GM12878 (cell line): ENCODE measurements at regions not wholly inside any gene's neighbourhood (a gene's known extent, or its start where the extent isn't known, plus 50 kb on each side); places are given as distances from the start of the nearest gene placed in this dataset.

ENCODE experiments used
- ATAC-seq: fragments of 200-7000 bp; cut with Tn5 transposase; 3 replicates; pipeline ENCODE4 v1.9.1; 2020; ENCODE audit warnings: mild to moderate bottlenecking, moderate library complexity
- BruUV-seq: library from RNA; stranded (reverse); fragments of 400-500 nt; replicated peaks from 2 replicates; lab custom pipeline; 2021; lab: Mats Ljungman, UMichigan
- CTCF ChIA-PET: fragments of 300-600 bp; sonication (Branson Sonifier 250); formaldehyde crosslinking; extraction: SDS; loops from one replicate; lab custom pipeline; 2021; ENCODE audit warnings: inconsistent platforms; lab: Yijun Ruan, JAX
- POLR2A ChIA-PET: fragments of 350-600 bp; formaldehyde crosslinking; extraction: SDS; loops from one replicate; lab custom pipeline; 2021; ENCODE audit warnings: inconsistent platforms; lab: Charles Lee
- RAD21 ChIA-PET: fragments of 300-600 bp; sonication (Branson Sonifier 250); formaldehyde crosslinking; loops from one replicate; lab custom pipeline; 2023; ENCODE audit warnings: antibody characterized with exemption; ENCODE audit not compliant: unreplicated experiment; lab: Charles Lee
- SMC1A ChIA-PET: fragments of 300-600 bp; sonication (Branson Sonifier 250); formaldehyde crosslinking; loops from one replicate; lab custom pipeline; 2023; ENCODE audit not compliant: unreplicated experiment, uncharacterized antibody; lab: Charles Lee
- DNase-seq: peaks from one replicate; pipeline ENCODE4 v3.0.0-alpha.2; 2011; ENCODE audit warnings: low read depth, low spot score
- FAIRE-seq: peaks from 3 replicates; lab custom pipeline; 2011; peaks lifted over from hg19 to GRCh38; lab: Jason Lieb, UNC
- H2AFZ ChIP-seq: 2 replicates; pipeline ENCODE4 v1.6.0; 2011; ENCODE audit warnings: low read depth, low read length, control low read depth; ENCODE audit not compliant: control insufficient read depth
- H3K27ac ChIP-seq: 2 replicates; pipeline ENCODE4 v1.5.1; 2011; ENCODE audit warnings: control low read depth; ENCODE audit not compliant: control insufficient read depth, insufficient read depth
- H3K27me3 ChIP-seq, 2 experiments: replicated peaks in 1 of 2; 2 replicates each; pipeline versions ENCODE4 v1.6.0 to v1.6.1; 2011; ENCODE audit warnings: low read length in 1 of 2; ENCODE audit not compliant: control insufficient read depth in 2 of 2, insufficient read depth in 2 of 2
- H3K36me3 ChIP-seq, 2 experiments: 2 replicates each; pipeline ENCODE4 v1.5.1; 2011; ENCODE audit warnings: low read length in 1 of 2; ENCODE audit not compliant: control insufficient read depth in 2 of 2, insufficient read depth in 2 of 2
- H3K4me1 ChIP-seq: 2 replicates; pipeline ENCODE4 v1.6.1; 2011; ENCODE audit warnings: mild to moderate bottlenecking, low read length, moderate library complexity, mixed read lengths; ENCODE audit not compliant: control insufficient read depth, insufficient read depth
- H3K4me2 ChIP-seq: 2 replicates; pipeline ENCODE4 v1.6.0; 2011; ENCODE audit warnings: control low read depth; ENCODE audit not compliant: control insufficient read depth, insufficient read depth
- H3K4me3 ChIP-seq: fragments of 200-600 bp; sonication (generic); 2 replicates; pipeline ENCODE4 v1.5.1; 2016
- H3K79me2 ChIP-seq: 2 replicates; pipeline ENCODE4 v1.6.0; 2011; ENCODE audit warnings: low read length; ENCODE audit not compliant: control insufficient read depth, insufficient read depth
- H3K9ac ChIP-seq: 2 replicates; pipeline ENCODE4 v1.8.0; 2011; ENCODE audit warnings: low read length, control low read depth, mixed read lengths; ENCODE audit not compliant: control insufficient read depth, insufficient read depth
- H3K9me3 ChIP-seq: replicated peaks from 3 replicates; pipeline ENCODE4 v1.5.1; 2011; ENCODE audit warnings: mild to moderate bottlenecking, low read length; ENCODE audit not compliant: control insufficient read depth, insufficient read depth
- H4K20me1 ChIP-seq: 2 replicates; pipeline ENCODE4 v1.6.0; 2011; ENCODE audit not compliant: control insufficient read depth, insufficient read depth
- CREM ChIP-seq: IDR thresholded peaks from 2 replicates; pipeline ENCODE4 v1.6.1; 2014; ENCODE audit warnings: antibody characterized with exemption, low read depth
- EED ChIP-seq: sonication (generic); IDR thresholded peaks from 2 replicates; pipeline ENCODE4 v1.6.1; 2016; ENCODE audit warnings: antibody characterized with exemption, low read depth
- ESRRA ChIP-seq: IDR thresholded peaks from 2 replicates; pipeline ENCODE4 v1.6.1; 2012; ENCODE audit warnings: mild to moderate bottlenecking, low read length, improper control_type of control experiment
- GABPA ChIP-seq: IDR thresholded peaks from 2 replicates; pipeline ENCODE4 v1.6.1; 2014; ENCODE audit warnings: antibody characterized with exemption, low read depth, mild to moderate bottlenecking, inconsistent platforms
- MAX ChIP-seq: IDR thresholded peaks from 2 replicates; pipeline ENCODE4 v1.6.1; 2012; ENCODE audit warnings: low read depth, low read length, improper control_type of control experiment
- MLLT1 ChIP-seq: fragments of 450-650 bp; IDR thresholded peaks from 2 replicates; pipeline ENCODE4 v1.6.1; 2016; ENCODE audit warnings: mild to moderate bottlenecking
- NRF1 ChIP-seq: conservative IDR thresholded peaks from 2 replicates; pipeline ENCODE4 v1.6.1; 2011; ENCODE audit warnings: mild to moderate bottlenecking, low read depth, low read length, improper control_type of control experiment
- POLR2A ChIP-seq: IDR thresholded peaks from 2 replicates; pipeline ENCODE4 v1.6.1; 2011; ENCODE audit warnings: low read depth, mild to moderate bottlenecking, low read length
- USF2 ChIP-seq: IDR thresholded peaks from 2 replicates; pipeline ENCODE4 v1.6.1; 2011; ENCODE audit warnings: low read depth, low read length, improper control_type of control experiment, borderline replicate concordance
- ZNF24 ChIP-seq: fragments of 450-650 bp; IDR thresholded peaks from 2 replicates; pipeline ENCODE4 v1.6.1; 2017; ENCODE audit warnings: antibody characterized with exemption, mild to moderate bottlenecking
- ZNF622 ChIP-seq: fragments of 450-650 bp; IDR thresholded peaks from 2 replicates; pipeline ENCODE4 v1.6.1; 2017; ENCODE audit warnings: mild to moderate bottlenecking, inconsistent platforms
- ZNF687 ChIP-seq: fragments of 450-650 bp; IDR thresholded peaks from 2 replicates; pipeline ENCODE4 v1.6.1; 2017; ENCODE audit warnings: mild to moderate bottlenecking, moderate library complexity
- whole genome bisulfite sequencing: methylation state at CpG from one replicate; pipeline ENCODE4 v1.1.6; 2016; ENCODE audit warnings: low lambda C conversion rate; ENCODE audit not compliant: insufficient replicate concordance, insufficient coverage; ENCODE audit errors: missing lambda C conversion rate; 5-methylcytosine and 5-hydroxymethylcytosine counted together
- in situ Hi-C: fragments of 300-500 bp; cut with MboI; formaldehyde crosslinking; loops from 9 replicates; pipeline ENCODE4 v1.14.3; 2018; ENCODE audit warnings: mixed read lengths
- intact Hi-C: fragments of 100-400 bp; cut with micrococcal nuclease; formaldehyde crosslinking; loops from one replicate; pipeline ENCODE4 v1.14.2; 2022; ENCODE audit not compliant: unreplicated experiment

GRCh38 chr2:153189091-153189888 lies 289.3 kb downstream of the RPRM start:
- 7% methylated on average over 3 of the region's 3 CpGs for WGBS
- ChIA-PET SMC1A (no interaction called here), POLR2A (no interaction called here)

GRCh38 chr2:153179808-153180207 lies 298.8 kb downstream of the RPRM start:
- in situ Hi-C loops, result no loop called here
- TF ChIP-seq ZNF24 (no peak), MLLT1 (no peak), EED (no peak), GABPA (no peak), ZNF622 (no peak), ZNF687 (no peak)

More at GRCh38 chr2:153189091-153189888, 289.3 kb downstream of the RPRM start:
- CTCF ChIA-PET, result no interaction called here
- Histone ChIP-seq H3K9me3 (no peaks in the 10 kb centered on the region), H3K36me3 (no peaks in the 10 kb centered on the region), H2AFZ (no peak overlapping the region), H3K4me2 (no peak overlapping the region), H3K9ac (no peak overlapping the region), H3K4me3 (no peak overlapping the region), H3K4me1 (no peaks in the 10 kb centered on the region), H3K79me2 (no peaks in the 10 kb centered on the region), H4K20me1 (no peaks in the 10 kb centered on the region), H3K27ac (no peak overlapping the region), H3K27me3 (no peaks in the 10 kb centered on the region)
- intact Hi-C loops, result no loop called here
- no peak for ATAC-seq
- no peak for FAIRE-seq
- BruUV-seq, result no TSS peak
- in situ Hi-C loops, result no loop called here
- RAD21 ChIA-PET, result no interaction called here
- no peak for TF ChIP-seq MAX
- no peak for TF ChIP-seq ESRRA
- no peak for TF ChIP-seq CREM
- TF ChIP-seq POLR2A, result no peak
- TF ChIP-seq NRF1, result no peak
- TF ChIP-seq USF2, result no peak
- no peak for DNase-seq

More at GRCh38 chr2:153179808-153180207, 298.8 kb downstream of the RPRM start:
- intact Hi-C loops, result no loop called here
- no peak overlapping the region for H3K9ac ChIP-seq
- DNase-seq (no peak), ATAC-seq (no peak), FAIRE-seq (no peak)
- no peaks in the 10 kb centered on the region for H3K9me3 ChIP-seq
- RAD21 ChIA-PET, result no interaction called here
- H3K4me3 ChIP-seq, result no peak overlapping the region
- SMC1A ChIA-PET, result no interaction called here
- H4K20me1 ChIP-seq, result no peaks in the 10 kb centered on the region
- H3K27ac ChIP-seq, result no peak overlapping the region
- H3K4me1 ChIP-seq, result no peaks in the 10 kb centered on the region
- POLR2A ChIA-PET, result no interaction called here
- BruUV-seq, result no TSS peak
- CTCF ChIA-PET, result no interaction called here
- 74% methylated on average over 1 of the region's 1 CpG for WGBS
- H3K36me3 ChIP-seq, result no peaks in the 10 kb centered on the region
- H3K79me2 ChIP-seq, result no peaks in the 10 kb centered on the region
- no peak overlapping the region for H3K4me2 ChIP-seq
- H3K27me3 ChIP-seq, result no peaks in the 10 kb centered on the region
- no peak overlapping the region for H2AFZ ChIP-seq
